ENCODE measurements at regions not wholly inside any gene's neighbourhood (a gene's known extent, or its start where the extent isn't known, plus 50 kb on each side); places are given as distances from the start of the nearest gene placed in this dataset.
"Not testable (repeated sequence)": the region's sequence is repeated elsewhere in the genome, so short reads cannot be mapped to it uniquely, and the experiment has no call there.

GRCh38 chr17:6261466-6261865 lies 173.5 kb downstream of the AIPL1 start:
- DNase-seq (ENCODE audit: low spot score in 2 of 2) (no peak), FAIRE-seq (no peak)

GRCh38 chr17:6259899-6260298 lies 175.0 kb downstream of the AIPL1 start:
- FAIRE-seq (no peak), DNase-seq (ENCODE audit: low spot score in 2 of 2) (no peak)

- FAIRE-seq: no peak
Measured at GRCh38 chr17:6257336-6257735, 177.6 kb downstream of the AIPL1 start.

GRCh38 chr17:6255322-6255721 lies 179.6 kb downstream of the AIPL1 start:
- DNase-seq (ENCODE audit: low spot score in 2 of 2) (no peak), FAIRE-seq (no peak)

More at GRCh38 chr17:6257336-6257735, 177.6 kb downstream of the AIPL1 start:
- no peak for DNase-seq (ENCODE audit: low spot score in 2 of 2)

GRCh38 chr17:6254036-6254435 lies 180.9 kb downstream of the AIPL1 start:
- no peak for FAIRE-seq
- DNase-seq (ENCODE audit: low spot score in 2 of 2): no peak

- not testable (repeated sequence) for DNase-seq (ENCODE audit: low spot score in 2 of 2); FAIRE-seq
Measured at GRCh38 chr17:6251640-6252039, 181.5 kb downstream of the WSCD1 start.

- no peak for FAIRE-seq
- no peak for DNase-seq (ENCODE audit: low spot score in 2 of 2)
Measured at GRCh38 chr17:6249732-6250131, 179.6 kb downstream of the WSCD1 start.

GRCh38 chr17:6248061-6248460 lies 177.9 kb downstream of the WSCD1 start:
- no peak for FAIRE-seq
- DNase-seq (ENCODE audit: low spot score in 2 of 2): no peak

- FAIRE-seq (no peak), DNase-seq (ENCODE audit: low spot score in 2 of 2) (no peak)
Measured at GRCh38 chr17:6245301-6246177, 175.4 kb downstream of the WSCD1 start.

- no peak for FAIRE-seq
- no peak for DNase-seq (ENCODE audit: low spot score in 2 of 2)
Measured at GRCh38 chr17:6244796-6245195, 174.6 kb downstream of the WSCD1 start.

GRCh38 chr17:6244253-6244652 lies 174.1 kb downstream of the WSCD1 start:
- DNase-seq (ENCODE audit: low spot score in 2 of 2) (no peak), FAIRE-seq (no peak)

- FAIRE-seq (no peak), DNase-seq (ENCODE audit: low spot score in 2 of 2) (no peak)
Measured at GRCh38 chr17:6243186-6243585, 173.0 kb downstream of the WSCD1 start.

- DNase-seq (ENCODE audit: low spot score in 2 of 2) (no peak), FAIRE-seq (no peak)
Measured at GRCh38 chr17:6241996-6242395, 171.8 kb downstream of the WSCD1 start.

- DNase-seq (ENCODE audit: low spot score in 2 of 2) (no peak), FAIRE-seq (no peak)
Measured at GRCh38 chr17:6241381-6241780, 171.2 kb downstream of the WSCD1 start.

GRCh38 chr17:6240601-6241000 lies 170.4 kb downstream of the WSCD1 start:
- FAIRE-seq (no peak), DNase-seq (ENCODE audit: low spot score in 2 of 2) (no peak)

GRCh38 chr17:6240001-6240400 lies 169.8 kb downstream of the WSCD1 start:
- FAIRE-seq (no peak), DNase-seq (ENCODE audit: low spot score in 2 of 2) (no peak)

- FAIRE-seq (no peak), DNase-seq (ENCODE audit: low spot score in 2 of 2) (no peak)
Measured at GRCh38 chr17:6239241-6239798, 169.1 kb downstream of the WSCD1 start.

- FAIRE-seq (no peak), DNase-seq (ENCODE audit: low spot score in 2 of 2) (no peak)
Measured at GRCh38 chr17:6233856-6234255, 163.7 kb downstream of the WSCD1 start.

GRCh38 chr17:6233339-6233738 lies 163.2 kb downstream of the WSCD1 start:
- no peak for DNase-seq (ENCODE audit: low spot score in 2 of 2)
- FAIRE-seq: no peak

GRCh38 chr17:6232732-6233101 lies 162.5 kb downstream of the WSCD1 start:
- DNase-seq (ENCODE audit: low spot score in 2 of 2) (no peak), FAIRE-seq (no peak)

- FAIRE-seq: no peak
- no peak for DNase-seq (ENCODE audit: low spot score in 2 of 2)
Measured at GRCh38 chr17:6231886-6232731, 161.9 kb downstream of the WSCD1 start.

Measured in frontal cortex (tissue), 3 donors.